HEK293 (cell line): ENCODE measurements at regions not wholly inside any gene's neighbourhood (a gene's known extent, or its start where the extent isn't known, plus 50 kb on each side); places are given as distances from the start of the nearest gene placed in this dataset.

Source experiments
- CTCF ChIA-PET: fragments of 350-600 bp; formaldehyde crosslinking; extraction: SDS; loops from one replicate; lab custom pipeline; 2021; ENCODE audit warnings: antibody characterized with exemption; lab: Yijun Ruan, JAX
- POLR2A ChIA-PET: fragments of 300-600 bp; formaldehyde crosslinking; extraction: SDS; loops from one replicate; lab custom pipeline; 2020; ENCODE audit warnings: antibody characterized with exemption, inconsistent platforms; lab: Yijun Ruan, JAX
- H3K27ac ChIP-seq: fragments of 200-500 bp; sonication (Bioruptor generic); 2 replicates; pipeline ENCODE4 v1.5.1; 2014; ENCODE audit warnings: low read depth, low read length, control low read depth, inconsistent platforms; ENCODE audit errors: extremely low read depth
- H3K36me3 ChIP-seq, 2 experiments: fragments of 200-500 bp in 1 of 2; sonication (Bioruptor generic) in 1 of 2; 1 replicate in 1 of 2; 2 replicates in 1 of 2; pipeline ENCODE4 v1.5.1; 2014 to 2017; ENCODE audit warnings: inconsistent platforms in 2 of 2, low read length in 2 of 2; ENCODE audit not compliant: control insufficient read depth in 2 of 2, insufficient read depth in 1 of 2
- H3K4me1 ChIP-seq: fragments of 200-500 bp; sonication (Bioruptor generic); 2 replicates; pipeline ENCODE4 v1.5.1; 2014; ENCODE audit warnings: mild to moderate bottlenecking, low read length, inconsistent platforms; ENCODE audit not compliant: control insufficient read depth, insufficient read depth
- H3K4me3 ChIP-seq: 2 replicates; pipeline ENCODE4 v1.5.1; 2011; ENCODE audit warnings: low read depth, mild to moderate bottlenecking, control low read depth, low read length, moderate library complexity
- H3K9me3 ChIP-seq: fragments of 200-500 bp; sonication (Bioruptor generic); 2 replicates; pipeline ENCODE4 v1.5.1; 2014; ENCODE audit warnings: low read depth, low read length, inconsistent platforms; ENCODE audit not compliant: control insufficient read depth, insufficient read depth
- GFI1B ChIP-seq: fragments of 450-650 bp; formaldehyde crosslinking; IDR thresholded peaks from 2 replicates; pipeline ENCODE4 v1.5.1; 2016; ENCODE audit warnings: missing biosample characterization, missing genetic modification characterization
- KLF8 ChIP-seq: fragments of 450-650 bp; formaldehyde crosslinking; IDR thresholded peaks from 2 replicates; pipeline ENCODE4 v1.5.1; 2016; ENCODE audit warnings: missing biosample characterization, missing genetic modification characterization
- SETDB1 ChIP-seq: IDR thresholded peaks from one replicate; pipeline ENCODE4 v1.6.1; 2017; ENCODE audit warnings: mild to moderate bottlenecking, low read length, moderate library complexity, mixed read lengths; ENCODE audit not compliant: insufficient read length
- SP7 ChIP-seq: fragments of 450-650 bp; formaldehyde crosslinking; IDR thresholded peaks from 2 replicates; pipeline ENCODE4 v1.5.1; 2016; ENCODE audit warnings: missing biosample characterization, missing genetic modification characterization
- ZBTB8A ChIP-seq: fragments of 450-650 bp; formaldehyde crosslinking; IDR thresholded peaks from 2 replicates; pipeline ENCODE4 v1.5.1; 2016; ENCODE audit warnings: missing biosample characterization, missing genetic modification characterization
- ZIC2 ChIP-seq: fragments of 450-650 bp; formaldehyde crosslinking; IDR thresholded peaks from 2 replicates; pipeline ENCODE4 v1.5.1; 2016; ENCODE audit warnings: missing biosample characterization, missing genetic modification characterization
- ZNF133 ChIP-seq: fragments of 450-650 bp; formaldehyde crosslinking; IDR thresholded peaks from 2 replicates; pipeline ENCODE4 v1.5.1; 2016; ENCODE audit warnings: missing biosample characterization, missing genetic modification characterization
- ZNF140 ChIP-seq: fragments of 450-650 bp; formaldehyde crosslinking; IDR thresholded peaks from 2 replicates; pipeline ENCODE4 v1.5.1; 2016; ENCODE audit warnings: missing biosample characterization, missing genetic modification characterization
- ZNF146 ChIP-seq: fragments of 450-650 bp; formaldehyde crosslinking; IDR thresholded peaks from 2 replicates; pipeline ENCODE4 v1.5.1; 2016; ENCODE audit warnings: missing biosample characterization, missing genetic modification characterization
- ZNF211 ChIP-seq: fragments of 450-650 bp; formaldehyde crosslinking; IDR thresholded peaks from 2 replicates; pipeline ENCODE4 v1.5.1; 2016; ENCODE audit warnings: low read depth, missing biosample characterization, missing genetic modification characterization
- ZNF248 ChIP-seq: fragments of 450-650 bp; formaldehyde crosslinking; IDR thresholded peaks from 2 replicates; pipeline ENCODE4 v1.5.1; 2017; ENCODE audit warnings: missing biosample characterization, missing genetic modification characterization
- ZNF266 ChIP-seq: fragments of 450-650 bp; formaldehyde crosslinking; IDR thresholded peaks from 2 replicates; pipeline ENCODE4 v1.5.1; 2016; ENCODE audit warnings: missing biosample characterization, missing genetic modification characterization, low read depth
- ZNF302 ChIP-seq: fragments of 450-650 bp; formaldehyde crosslinking; IDR thresholded peaks from 2 replicates; pipeline ENCODE4 v1.5.1; 2016; ENCODE audit warnings: missing biosample characterization, missing genetic modification characterization, low read depth
- ZNF341 ChIP-seq: fragments of 450-650 bp; formaldehyde crosslinking; IDR thresholded peaks from 2 replicates; pipeline ENCODE4; 2016; ENCODE audit warnings: low read depth, missing biosample characterization, missing genetic modification characterization
- ZNF354C ChIP-seq: fragments of 450-650 bp; formaldehyde crosslinking; IDR thresholded peaks from 2 replicates; pipeline ENCODE4 v1.5.1; 2016; ENCODE audit warnings: missing biosample characterization, missing genetic modification characterization, low read depth, borderline replicate concordance
- ZNF398 ChIP-seq: fragments of 450-650 bp; formaldehyde crosslinking; IDR thresholded peaks from 2 replicates; pipeline ENCODE4 v1.5.1; 2017; ENCODE audit warnings: missing biosample characterization, missing genetic modification characterization
- ZNF530 ChIP-seq: fragments of 450-650 bp; formaldehyde crosslinking; IDR thresholded peaks from 2 replicates; pipeline ENCODE4 v1.5.1; 2016; ENCODE audit warnings: low read depth, missing biosample characterization, missing genetic modification characterization
- ZNF555 ChIP-seq: fragments of 450-650 bp; formaldehyde crosslinking; conservative IDR thresholded peaks from 2 replicates; pipeline ENCODE4 v1.5.1; 2017; ENCODE audit warnings: missing biosample characterization, mild to moderate bottlenecking, missing genetic modification characterization, inconsistent platforms
- ZNF585B ChIP-seq: fragments of 450-650 bp; formaldehyde crosslinking; IDR thresholded peaks from 2 replicates; pipeline ENCODE4 v1.5.1; 2016; ENCODE audit warnings: missing biosample characterization, missing genetic modification characterization
- ZNF624 ChIP-seq: fragments of 450-650 bp; formaldehyde crosslinking; IDR thresholded peaks from 2 replicates; pipeline ENCODE4 v1.5.1; 2017; ENCODE audit warnings: missing biosample characterization, missing genetic modification characterization
- ZNF658 ChIP-seq: fragments of 450-650 bp; formaldehyde crosslinking; IDR thresholded peaks from 2 replicates; pipeline ENCODE4; 2016; ENCODE audit warnings: missing biosample characterization, missing genetic modification characterization
- ZNF677 ChIP-seq: fragments of 450-650 bp; IDR thresholded peaks from 2 replicates; pipeline ENCODE4 v1.5.0; 2018; ENCODE audit warnings: missing biosample characterization, mild to moderate bottlenecking, missing genetic modification characterization, moderate library complexity
- ZSCAN5A ChIP-seq: fragments of 450-650 bp; formaldehyde crosslinking; IDR thresholded peaks from 2 replicates; pipeline ENCODE4 v1.5.1; 2016; ENCODE audit warnings: missing biosample characterization, missing genetic modification characterization
- ZXDB ChIP-seq: fragments of 450-650 bp; formaldehyde crosslinking; IDR thresholded peaks from 2 replicates; pipeline ENCODE4 v1.5.1; 2016; ENCODE audit warnings: missing biosample characterization, missing genetic modification characterization
- TF ChIP-seq, protein P1 (sequence below): fragments of 450-650 bp; formaldehyde crosslinking; IDR thresholded peaks from 2 replicates; pipeline ENCODE4 v1.5.1; 2016; ENCODE audit warnings: missing biosample characterization, missing genetic modification characterization
- TF ChIP-seq, protein P2 (sequence below): fragments of 450-650 bp; formaldehyde crosslinking; IDR thresholded peaks from 2 replicates; pipeline ENCODE4 v1.5.1; 2016; ENCODE audit warnings: missing biosample characterization, missing genetic modification characterization
- TF ChIP-seq, protein P3 (sequence below): fragments of 450-650 bp; formaldehyde crosslinking; IDR thresholded peaks from 2 replicates; pipeline ENCODE4 v1.5.1; 2016; ENCODE audit warnings: missing biosample characterization, missing genetic modification characterization

DNA sequence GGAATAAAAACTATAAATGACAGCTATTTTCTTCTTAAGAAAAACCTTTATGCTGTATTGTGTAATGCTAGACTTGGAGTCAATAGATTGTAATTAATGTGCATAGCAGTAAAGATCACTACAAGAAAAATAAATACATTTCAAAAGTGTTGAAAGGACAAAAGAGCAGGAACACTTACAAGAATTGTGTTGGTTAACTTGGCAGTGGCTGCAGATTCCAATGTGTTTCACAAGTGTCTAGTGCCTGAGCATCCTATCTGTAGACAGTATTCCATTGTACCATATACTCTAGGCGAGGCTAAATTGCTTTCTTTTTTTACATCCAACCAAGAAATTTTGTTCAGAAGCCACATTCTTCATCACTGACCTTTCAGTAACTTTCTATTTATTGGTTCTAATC lies 924.1 kb downstream of the EPHA7 start:
- ChIA-PET CTCF (interaction anchor here (0.9 to 1.1 kb wide), 2 partner anchors 60 to 262 kb away, joined by 3 to 4 read pairs; no protein-coding TSS in a partner anchor), POLR2A (no interaction called here)
- Histone ChIP-seq H3K27ac (no peak overlapping the region), H3K9me3 (no peaks in the 10 kb centered on the region), H3K4me3 (no peak overlapping the region), H3K36me3 (no peaks in the 10 kb centered on the region), H3K4me1 (no peaks in the 10 kb centered on the region)
- TF ChIP-seq SP7 (tag by site-specific recombination), result no peak
- TF ChIP-seq ZNF398, result no peak
- TF ChIP-seq ZNF658 (tag by site-specific recombination), result no peak
- TF ChIP-seq ZNF146, result no peak
- TF ChIP-seq ZNF555, result no peak
- TF ChIP-seq ZNF585B, result no peak
- TF ChIP-seq ZNF133, result no peak
- TF ChIP-seq ZBTB8A, result no peak
- TF ChIP-seq GFI1B (tag by site-specific recombination), result no peak
- no peak for TF ChIP-seq ZNF677 (tag by site-specific recombination)

- Histone ChIP-seq H3K4me3 (no peak overlapping the region), H3K9me3 (no peaks in the 10 kb centered on the region), H3K4me1 (no peaks in the 10 kb centered on the region), H3K36me3 (no peaks in the 10 kb centered on the region), H3K27ac (no peak overlapping the region)
- ChIA-PET POLR2A (no interaction called here), CTCF (interaction anchor here (0.6 kb wide), 1 partner anchor 16 kb away, joined by 3 read pairs; no protein-coding TSS in a partner anchor)
- TF ChIP-seq ZNF140 (no peak), ZNF302 (tag by site-specific recombination) (no peak), ZNF266 (no peak), ZNF354C (tag by site-specific recombination) (no peak), ZNF530 (tag by site-specific recombination) (no peak), ZIC2 (no peak), ZXDB (tag by site-specific recombination) (no peak), KLF8 (tag by site-specific recombination) (no peak), SETDB1 (peak; percentile 76), ZNF624 (tag by site-specific recombination) (no peak), ZNF211 (tag by site-specific recombination) (no peak), ZNF585B (peak; percentile 54), ZSCAN5A (tag by site-specific recombination) (no peak), ZNF248 (tag by site-specific recombination) (no peak), ZNF341 (tag by site-specific recombination) (no peak)
- TF ChIP-seq, protein P1, sequence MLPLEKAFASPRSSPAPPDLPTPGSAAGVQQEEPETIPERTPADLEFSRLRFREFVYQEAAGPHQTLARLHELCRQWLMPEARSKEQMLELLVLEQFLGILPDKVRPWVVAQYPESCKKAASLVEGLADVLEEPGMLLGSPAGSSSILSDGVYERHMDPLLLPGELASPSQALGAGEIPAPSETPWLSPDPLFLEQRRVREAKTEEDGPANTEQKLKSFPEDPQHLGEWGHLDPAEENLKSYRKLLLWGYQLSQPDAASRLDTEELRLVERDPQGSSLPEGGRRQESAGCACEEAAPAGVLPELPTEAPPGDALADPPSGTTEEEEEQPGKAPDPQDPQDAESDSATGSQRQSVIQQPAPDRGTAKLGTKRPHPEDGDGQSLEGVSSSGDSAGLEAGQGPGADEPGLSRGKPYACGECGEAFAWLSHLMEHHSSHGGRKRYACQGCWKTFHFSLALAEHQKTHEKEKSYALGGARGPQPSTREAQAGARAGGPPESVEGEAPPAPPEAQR, result no peak
- TF ChIP-seq, protein P2, sequence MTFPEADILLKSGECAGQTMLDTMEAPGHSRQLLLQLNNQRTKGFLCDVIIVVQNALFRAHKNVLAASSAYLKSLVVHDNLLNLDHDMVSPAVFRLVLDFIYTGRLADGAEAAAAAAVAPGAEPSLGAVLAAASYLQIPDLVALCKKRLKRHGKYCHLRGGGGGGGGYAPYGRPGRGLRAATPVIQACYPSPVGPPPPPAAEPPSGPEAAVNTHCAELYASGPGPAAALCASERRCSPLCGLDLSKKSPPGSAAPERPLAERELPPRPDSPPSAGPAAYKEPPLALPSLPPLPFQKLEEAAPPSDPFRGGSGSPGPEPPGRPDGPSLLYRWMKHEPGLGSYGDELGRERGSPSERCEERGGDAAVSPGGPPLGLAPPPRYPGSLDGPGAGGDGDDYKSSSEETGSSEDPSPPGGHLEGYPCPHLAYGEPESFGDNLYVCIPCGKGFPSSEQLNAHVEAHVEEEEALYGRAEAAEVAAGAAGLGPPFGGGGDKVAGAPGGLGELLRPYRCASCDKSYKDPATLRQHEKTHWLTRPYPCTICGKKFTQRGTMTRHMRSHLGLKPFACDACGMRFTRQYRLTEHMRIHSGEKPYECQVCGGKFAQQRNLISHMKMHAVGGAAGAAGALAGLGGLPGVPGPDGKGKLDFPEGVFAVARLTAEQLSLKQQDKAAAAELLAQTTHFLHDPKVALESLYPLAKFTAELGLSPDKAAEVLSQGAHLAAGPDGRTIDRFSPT (tag by site-specific recombination), result no peak
- TF ChIP-seq, protein P3, sequence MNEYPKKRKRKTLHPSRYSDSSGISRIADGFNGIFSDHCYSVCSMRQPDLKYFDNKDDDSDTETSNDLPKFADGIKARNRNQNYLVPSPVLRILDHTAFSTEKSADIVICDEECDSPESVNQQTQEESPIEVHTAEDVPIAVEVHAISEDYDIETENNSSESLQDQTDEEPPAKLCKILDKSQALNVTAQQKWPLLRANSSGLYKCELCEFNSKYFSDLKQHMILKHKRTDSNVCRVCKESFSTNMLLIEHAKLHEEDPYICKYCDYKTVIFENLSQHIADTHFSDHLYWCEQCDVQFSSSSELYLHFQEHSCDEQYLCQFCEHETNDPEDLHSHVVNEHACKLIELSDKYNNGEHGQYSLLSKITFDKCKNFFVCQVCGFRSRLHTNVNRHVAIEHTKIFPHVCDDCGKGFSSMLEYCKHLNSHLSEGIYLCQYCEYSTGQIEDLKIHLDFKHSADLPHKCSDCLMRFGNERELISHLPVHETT (tag by site-specific recombination), result no peak
Observed at GRCh38 chr6:92485487-92485886, 933.9 kb downstream of the EPHA7 start.
